HL-60 (cell line): ENCODE measurements at regions not wholly inside any gene's neighbourhood (a gene's known extent, or its start where the extent isn't known, plus 50 kb on each side); places are given as distances from the start of the nearest gene placed in this dataset.

ENCODE experiments used
- DNase-seq, 2 experiments: peaks; one replicate each; pipeline ENCODE4 v3.0.0-alpha.2; 2010 to 2020; ENCODE audit warnings: low read depth in 1 of 2, low spot score in 1 of 2
- H3K27ac ChIP-seq: fragments of 250-450 bp; sonication (Bioruptor Pico); replicated peaks from 2 replicates; pipeline ENCODE4 v1.5.1; 2020; ENCODE audit warnings: mild to moderate bottlenecking, moderate library complexity
- H3K27me3 ChIP-seq: fragments of 250-450 bp; sonication (Bioruptor Pico); 2 replicates; pipeline ENCODE4 v1.5.1; 2021; ENCODE audit warnings: mild to moderate bottlenecking, moderate library complexity; ENCODE audit not compliant: insufficient read depth, poor library complexity, severe bottlenecking
- H3K4me3 ChIP-seq: replicated peaks from 2 replicates; pipeline ENCODE4 v1.5.1; 2011; ENCODE audit warnings: mild to moderate bottlenecking, control low read depth, low read length; ENCODE audit not compliant: insufficient read depth
- GABPA ChIP-seq: IDR thresholded peaks from 2 replicates; pipeline ENCODE4 v1.6.1; 2012; ENCODE audit warnings: low read depth
- POLR2AphosphoS5 ChIP-seq: IDR thresholded peaks from 2 replicates; pipeline ENCODE4 v1.6.1; 2012; ENCODE audit warnings: low read depth
- SPI1 ChIP-seq: IDR thresholded peaks from 2 replicates; pipeline ENCODE4 v1.6.1; 2012; ENCODE audit warnings: low read depth, mild to moderate bottlenecking, borderline replicate concordance
- TF ChIP-seq, protein P1 (sequence below): IDR thresholded peaks from one replicate; pipeline ENCODE4 v1.5.1; 2011; ENCODE audit warnings: low read length, control low read depth, inconsistent platforms; ENCODE audit not compliant: insufficient read depth
- TF ChIP-seq, protein P2 (sequence below): IDR thresholded peaks from 2 replicates; pipeline ENCODE4 v1.6.1; 2012; ENCODE audit warnings: low read depth; ENCODE audit not compliant: insufficient replicate concordance

DNA sequence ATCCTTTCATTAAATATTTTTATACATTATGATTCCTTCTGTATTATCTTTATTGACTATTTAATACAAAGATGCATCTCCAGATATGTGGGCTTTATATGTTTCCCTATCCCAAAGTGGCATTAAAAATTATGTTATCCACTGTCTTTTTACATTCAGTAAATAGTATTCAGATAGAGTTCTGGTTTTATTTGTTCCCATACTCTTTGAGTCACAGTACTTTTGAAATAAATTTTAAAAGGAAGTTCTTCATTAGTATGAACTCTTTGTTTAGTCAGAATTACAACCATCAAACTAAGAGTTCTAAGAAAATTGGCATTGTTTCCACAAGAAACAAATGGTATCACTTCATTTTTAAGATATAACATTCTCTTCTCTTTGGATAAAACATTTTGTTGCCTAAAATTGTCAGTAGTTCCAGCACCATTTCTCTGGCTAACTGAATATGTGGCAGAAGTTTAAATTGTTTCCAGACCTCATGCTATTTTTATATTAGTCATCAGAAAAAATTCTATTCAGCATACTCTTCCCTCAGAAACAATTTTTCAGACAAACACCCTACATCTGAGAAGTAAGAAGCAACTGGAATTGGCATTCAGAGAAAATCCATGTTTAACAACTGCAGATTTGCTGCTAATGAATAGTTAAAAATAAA is 88.5 kb upstream of the COL5A2 start:
- no peak overlapping the region for H3K4me3 ChIP-seq
- H3K27ac ChIP-seq = no peak overlapping the region
- TF ChIP-seq, protein P1, sequence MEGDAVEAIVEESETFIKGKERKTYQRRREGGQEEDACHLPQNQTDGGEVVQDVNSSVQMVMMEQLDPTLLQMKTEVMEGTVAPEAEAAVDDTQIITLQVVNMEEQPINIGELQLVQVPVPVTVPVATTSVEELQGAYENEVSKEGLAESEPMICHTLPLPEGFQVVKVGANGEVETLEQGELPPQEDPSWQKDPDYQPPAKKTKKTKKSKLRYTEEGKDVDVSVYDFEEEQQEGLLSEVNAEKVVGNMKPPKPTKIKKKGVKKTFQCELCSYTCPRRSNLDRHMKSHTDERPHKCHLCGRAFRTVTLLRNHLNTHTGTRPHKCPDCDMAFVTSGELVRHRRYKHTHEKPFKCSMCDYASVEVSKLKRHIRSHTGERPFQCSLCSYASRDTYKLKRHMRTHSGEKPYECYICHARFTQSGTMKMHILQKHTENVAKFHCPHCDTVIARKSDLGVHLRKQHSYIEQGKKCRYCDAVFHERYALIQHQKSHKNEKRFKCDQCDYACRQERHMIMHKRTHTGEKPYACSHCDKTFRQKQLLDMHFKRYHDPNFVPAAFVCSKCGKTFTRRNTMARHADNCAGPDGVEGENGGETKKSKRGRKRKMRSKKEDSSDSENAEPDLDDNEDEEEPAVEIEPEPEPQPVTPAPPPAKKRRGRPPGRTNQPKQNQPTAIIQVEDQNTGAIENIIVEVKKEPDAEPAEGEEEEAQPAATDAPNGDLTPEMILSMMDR = no peak
- TF ChIP-seq SPI1 = no peak
- TF ChIP-seq, protein P2, sequence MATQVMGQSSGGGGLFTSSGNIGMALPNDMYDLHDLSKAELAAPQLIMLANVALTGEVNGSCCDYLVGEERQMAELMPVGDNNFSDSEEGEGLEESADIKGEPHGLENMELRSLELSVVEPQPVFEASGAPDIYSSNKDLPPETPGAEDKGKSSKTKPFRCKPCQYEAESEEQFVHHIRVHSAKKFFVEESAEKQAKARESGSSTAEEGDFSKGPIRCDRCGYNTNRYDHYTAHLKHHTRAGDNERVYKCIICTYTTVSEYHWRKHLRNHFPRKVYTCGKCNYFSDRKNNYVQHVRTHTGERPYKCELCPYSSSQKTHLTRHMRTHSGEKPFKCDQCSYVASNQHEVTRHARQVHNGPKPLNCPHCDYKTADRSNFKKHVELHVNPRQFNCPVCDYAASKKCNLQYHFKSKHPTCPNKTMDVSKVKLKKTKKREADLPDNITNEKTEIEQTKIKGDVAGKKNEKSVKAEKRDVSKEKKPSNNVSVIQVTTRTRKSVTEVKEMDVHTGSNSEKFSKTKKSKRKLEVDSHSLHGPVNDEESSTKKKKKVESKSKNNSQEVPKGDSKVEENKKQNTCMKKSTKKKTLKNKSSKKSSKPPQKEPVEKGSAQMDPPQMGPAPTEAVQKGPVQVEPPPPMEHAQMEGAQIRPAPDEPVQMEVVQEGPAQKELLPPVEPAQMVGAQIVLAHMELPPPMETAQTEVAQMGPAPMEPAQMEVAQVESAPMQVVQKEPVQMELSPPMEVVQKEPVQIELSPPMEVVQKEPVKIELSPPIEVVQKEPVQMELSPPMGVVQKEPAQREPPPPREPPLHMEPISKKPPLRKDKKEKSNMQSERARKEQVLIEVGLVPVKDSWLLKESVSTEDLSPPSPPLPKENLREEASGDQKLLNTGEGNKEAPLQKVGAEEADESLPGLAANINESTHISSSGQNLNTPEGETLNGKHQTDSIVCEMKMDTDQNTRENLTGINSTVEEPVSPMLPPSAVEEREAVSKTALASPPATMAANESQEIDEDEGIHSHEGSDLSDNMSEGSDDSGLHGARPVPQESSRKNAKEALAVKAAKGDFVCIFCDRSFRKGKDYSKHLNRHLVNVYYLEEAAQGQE = no peak
- no peak for TF ChIP-seq POLR2AphosphoS5
- no peak for TF ChIP-seq GABPA
- no peaks in the 10 kb centered on the region for H3K27me3 ChIP-seq
- no peak for DNase-seq

DNA sequence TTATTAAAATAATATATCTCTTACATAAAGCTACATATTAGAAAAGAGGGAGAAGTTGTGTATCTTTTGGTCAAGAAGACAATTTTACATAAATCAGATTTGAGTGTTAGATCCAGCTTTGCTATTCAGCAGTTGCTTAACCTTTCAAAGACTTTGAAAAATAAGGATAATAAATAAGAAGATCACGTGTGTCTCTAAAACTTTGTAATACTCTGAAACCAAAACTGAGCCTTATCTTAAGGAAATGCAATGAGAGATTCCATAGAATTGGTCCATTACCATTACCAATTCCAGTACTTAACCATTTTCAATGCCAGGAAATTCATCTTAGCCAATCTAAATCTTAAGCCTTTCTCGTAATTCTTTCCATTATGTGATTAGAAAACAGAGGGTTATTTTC is 89.2 kb upstream of the COL5A2 start:
- TF ChIP-seq, protein P1 = no peak
- TF ChIP-seq GABPA (no peak), SPI1 (no peak), POLR2AphosphoS5 (no peak)
- TF ChIP-seq, protein P2 = no peak
- DNase-seq = no peak
- no peak overlapping the region for H3K27ac ChIP-seq
- H3K4me3 ChIP-seq = no peak overlapping the region
- H3K27me3 ChIP-seq = no peaks in the 10 kb centered on the region

DNA sequence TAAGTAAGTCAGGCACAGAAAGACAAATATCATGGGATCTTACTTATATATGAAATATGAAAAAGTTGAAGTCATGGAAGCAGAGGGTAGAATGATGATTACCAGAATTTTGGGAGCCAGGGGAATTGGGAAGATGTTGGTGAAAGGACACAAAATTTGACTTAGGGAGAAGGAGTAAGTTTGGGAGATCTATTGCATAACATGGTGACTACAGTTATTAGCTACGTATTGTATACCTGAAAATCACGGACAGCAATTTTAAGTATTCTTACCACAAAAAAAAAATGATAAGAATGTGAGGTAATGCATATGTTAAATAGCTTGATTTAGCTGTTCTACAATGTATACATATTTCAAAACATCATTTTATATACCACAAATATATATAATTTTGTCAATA is 94.2 kb upstream of the COL5A2 start:
- Histone ChIP-seq H3K27ac (no peak overlapping the region), H3K27me3 (no peaks in the 10 kb centered on the region), H3K4me3 (no peak overlapping the region)
- DNase-seq = no peak
- TF ChIP-seq GABPA (no peak), SPI1 (no peak), POLR2AphosphoS5 (no peak)
- TF ChIP-seq, protein P1 = no peak
- TF ChIP-seq, protein P2 = no peak
